ENCODE measurements at regions not wholly inside any gene's neighbourhood (a gene's known extent, or its start where the extent isn't known, plus 50 kb on each side); places are given as distances from the start of the nearest gene placed in this dataset.

- no TSS peak for BruUV-seq (replicated peaks)
- no peak for TF ChIP-seq RFX5 (IDR thresholded peaks at IDR 0.05; ENCODE audit: low read depth, low read length)
- TF ChIP-seq POLR2A (IDR thresholded peaks at IDR 0.05; ENCODE audit: low read depth, low read length), result no peak
- no peak for TF ChIP-seq RAD21 (IDR thresholded peaks at IDR 0.05; ENCODE audit: low read length)
- no peak for TF ChIP-seq RCOR1 (IDR thresholded peaks at IDR 0.05; ENCODE audit: insufficient replicate concordance, low read length)
- no peak for TF ChIP-seq MAZ (IDR thresholded peaks at IDR 0.05; ENCODE audit: borderline replicate concordance, low read depth, low read length)
- no peak for TF ChIP-seq CTCF (conservative IDR thresholded peaks at IDR 0.05; ENCODE audit: low read depth, low read length)
- TF ChIP-seq ELK1 (IDR thresholded peaks at IDR 0.05; ENCODE audit: borderline replicate concordance, low read depth, low read length), result no peak
- no peak for TF ChIP-seq CEBPB (IDR thresholded peaks at IDR 0.05; ENCODE audit: low read depth, low read length)
- TF ChIP-seq MAFK (IDR thresholded peaks at IDR 0.05; ENCODE audit: low read depth, low read length), result no peak
- TF ChIP-seq BHLHE40 (IDR thresholded peaks at IDR 0.05; ENCODE audit: low read depth, low read length), result no peak
- no peak for TF ChIP-seq FOS (IDR thresholded peaks at IDR 0.05; ENCODE audit: low read depth, low read length)
- TF ChIP-seq MXI1 (IDR thresholded peaks at IDR 0.05; ENCODE audit: borderline replicate concordance, low read depth, low read length), result no peak
- no peak for TF ChIP-seq USF2 (IDR thresholded peaks at IDR 0.05; ENCODE audit: low read depth, low read length)
- no peak for TF ChIP-seq SMC3 (IDR thresholded peaks at IDR 0.05; ENCODE audit: low read depth, low read length)
- no peak for TF ChIP-seq CHD1 (IDR thresholded peaks at IDR 0.05; ENCODE audit: low read depth, low read length)
Measured at GRCh38 chr4:80134936-80135701, 62.1 kb upstream of the ANTXR2 start.

More at GRCh38 chr4:80134936-80135701, 62.1 kb upstream of the ANTXR2 start:
- no peaks in the 10 kb centered on the region for H3K36me3 ChIP-seq (ENCODE audit: control insufficient read depth, insufficient read depth, low read length)
- H3K9me1 ChIP-seq (ENCODE audit: insufficient read depth, low read length), result peaks cover 3% of the 10 kb centered on the region; the same call in 1 of the 2 replicates
- H3K56ac ChIP-seq (ENCODE audit: extremely low read depth, insufficient read depth, low read length), result peak overlapping the region; percentile 8; the same call in 1 of the 2 replicates
- peaks cover 5% of the 10 kb centered on the region for H3K4me1 ChIP-seq (ENCODE audit: control insufficient read depth, insufficient read depth, low read length)
- DNase-seq, result peak; percentile 42
- peak overlapping the region; percentile 65 for H2BK5ac ChIP-seq (ENCODE audit: low read depth, low read length, poor library complexity, severe bottlenecking)
- dilution Hi-C loops (cut with HindIII; ENCODE audit: low sequenced_read_pairs, unreplicated experiment), result no loop called here
- in situ Hi-C loops (cut with MboI; ENCODE audit: low sequenced_read_pairs), result no loop called here
- no peaks in the 10 kb centered on the region for H4K20me1 ChIP-seq (ENCODE audit: insufficient read depth, low read length)
- H3K4me2 ChIP-seq (ENCODE audit: low read depth, low read length), result peak overlapping the region; percentile 10; the same call in 1 of the 2 replicates
- no peaks in the 10 kb centered on the region for H3K79me1 ChIP-seq (ENCODE audit: low read depth in 1 of 2, low read length in 2 of 2)
- ATAC-seq (ENCODE audit: low read depth), result no peak
- intact Hi-C loops (cut with micrococcal nuclease), result loop anchor here (5.0 kb wide), 1 partner anchor 37 kb away; no protein-coding TSS in a partner anchor
- H3K18ac ChIP-seq (ENCODE audit: low read depth, low read length), result peak overlapping the region; percentile 6; the same call in 1 of the 2 replicates
- H2BK15ac ChIP-seq (ENCODE audit: low read depth, low read length), result no peak overlapping the region
- no peak overlapping the region for H3K9ac ChIP-seq (ENCODE audit: low read depth, low read length)
- H3K27ac ChIP-seq (ENCODE audit: insufficient read depth, low read length), result no peak overlapping the region
- POLR2A ChIA-PET (ENCODE audit: unreplicated experiment), result no interaction called here
- H3K9me3 ChIP-seq (ENCODE audit: control insufficient read depth, insufficient read depth, low read length), result no peaks in the 10 kb centered on the region
- peak overlapping the region; percentile 59 for H3K4ac ChIP-seq (ENCODE audit: low read depth, low read length)
- peak overlapping the region; percentile 65 for H2BK20ac ChIP-seq (ENCODE audit: low read depth, low read length)
- peak overlapping the region; percentile 74 for H2BK120ac ChIP-seq (ENCODE audit: low read depth, low read length)
- H2AFZ ChIP-seq (replicated peaks; ENCODE audit: low read length, poor library complexity), result peak overlapping the region; percentile 67
- CTCF ChIA-PET, result no interaction called here
- no peaks in the 10 kb centered on the region for H3K27me3 ChIP-seq (ENCODE audit: control insufficient read depth, insufficient read depth, low read length)
- peak overlapping the region; percentile 77; the same call in 1 of the 2 replicates for H2AK5ac ChIP-seq (ENCODE audit: low read depth, low read length)
- no peak overlapping the region for H4K5ac ChIP-seq (ENCODE audit: low read depth, low read length)
- H4K8ac ChIP-seq (ENCODE audit: low read depth in 2 of 2, low read length in 2 of 2), result peak overlapping the region in 1 of 2 experiments; percentile 61; a peak in 2 of 4 replicates
- 20% methylated on average over 1 of the region's 8 CpGs; no CpG with 5 or more reads in 1 of the 2 experiments for WGBS, 2 experiments (ENCODE audit: extremely low coverage in 2 of 2, insufficient read length in 1 of 2)
- no peak overlapping the region for H3K4me3 ChIP-seq (ENCODE audit: insufficient read depth, low read depth, low read length)
- no peak overlapping the region for H4K91ac ChIP-seq (ENCODE audit: insufficient read depth, low read depth, low read length)
- peak overlapping the region; percentile 58; the same call in 1 of the 2 replicates for H3K23ac ChIP-seq (ENCODE audit: low read depth, low read length)
- H3K14ac ChIP-seq (replicated peaks; ENCODE audit: low read depth, low read length), result peak overlapping the region; percentile 80
- no peak overlapping the region for H2AK9ac ChIP-seq (replicated peaks; ENCODE audit: low read depth, low read length, poor library complexity)

Data from IMR-90 (cell line).